B cell (primary cell): ENCODE measurements at regions not wholly inside any gene's neighbourhood (a gene's known extent, or its start where the extent isn't known, plus 50 kb on each side); places are given as distances from the start of the nearest gene placed in this dataset.

ENCODE experiments used
- ATAC-seq: fragments of 200-7000 bp; cut with Tn5 transposase; one replicate; pipeline ENCODE4 v1.10.0; 2021; ENCODE audit warnings: low read depth, mild to moderate bottlenecking, moderate number of reproducible peaks, moderate library complexity
- CTCF ChIA-PET: fragments of 350-600 bp; sonication (Branson Sonifier 250); formaldehyde crosslinking; loops from one replicate; lab custom pipeline; 2021; ENCODE audit warnings: antibody characterized with exemption, inconsistent platforms; lab: Charles Lee
- POLR2A ChIA-PET: fragments of 350-600 bp; sonication (Branson Sonifier 250); formaldehyde crosslinking; loops from one replicate; lab custom pipeline; 2021; ENCODE audit warnings: antibody characterized with exemption; lab: Charles Lee
- DNase-seq: peaks from one replicate; pipeline ENCODE4 v3.0.0; 2013
- H2AFZ ChIP-seq: 2 replicates; pipeline ENCODE4 v1.6.1; 2012; ENCODE audit warnings: mild to moderate bottlenecking, low read depth, low read length; ENCODE audit not compliant: insufficient read depth, poor library complexity, severe bottlenecking
- H3K27ac ChIP-seq, 2 donors: 1 replicate in 1 of 2; 2 replicates in 1 of 2; pipeline ENCODE4 v1.5.1; 2012 to 2013; ENCODE audit warnings: low read length in 2 of 2, mild to moderate bottlenecking in 2 of 2, moderate library complexity in 1 of 2
- H3K27me3 ChIP-seq, 4 experiments: fragments of 200-600 bp in 1 of 4; sonication (generic) in 1 of 4; replicated peaks in 1 of 4; 1 replicate in 2 of 4; 2 replicates in 2 of 4; pipeline versions ENCODE4 v1.6.1 to v1.7.0; 2013 to 2016; ENCODE audit warnings: low read length in 3 of 4, mild to moderate bottlenecking in 2 of 4, mixed read lengths in 1 of 4, moderate library complexity in 1 of 4; ENCODE audit not compliant: insufficient read depth in 4 of 4, control insufficient read depth in 3 of 4; ENCODE audit errors: control extremely low read depth in 1 of 4
- H3K36me3 ChIP-seq, 2 experiments: replicated peaks in 1 of 2; 1 replicate in 1 of 2; 2 replicates in 1 of 2; pipeline versions ENCODE4 v1.6.1 to v1.7.1; 2013; ENCODE audit warnings: low read length in 1 of 2; ENCODE audit not compliant: insufficient read depth in 2 of 2, control insufficient read depth in 1 of 2; ENCODE audit errors: control extremely low read depth in 1 of 2, extremely low read depth in 1 of 2
- H3K4me1 ChIP-seq, 2 donors: fragments of 200-600 bp in 1 of 2; sonication (generic) in 1 of 2; 1 replicate in 1 of 2; 2 replicates in 1 of 2; pipeline versions ENCODE4 v1.5.1 to v1.6.1; 2013 to 2017; ENCODE audit warnings: low read length in 2 of 2; ENCODE audit not compliant: control insufficient read depth in 2 of 2, insufficient read depth in 2 of 2
- H3K4me2 ChIP-seq: replicated peaks from 2 replicates; pipeline ENCODE3; 2012; ENCODE audit warnings: mild to moderate bottlenecking, low read depth, low read length; ENCODE audit not compliant: poor library complexity, severe bottlenecking
- H3K4me3 ChIP-seq, 5 experiments: fragments of 200-600 bp in 1 of 5; sonication (generic) in 1 of 5; 1 replicate in 3 of 5; 2 replicates in 2 of 5; pipeline versions ENCODE4 v1.5.1 to v1.7.0; 2011 to 2016; ENCODE audit warnings: low read length in 4 of 5, mild to moderate bottlenecking in 4 of 5, low read depth in 2 of 5, control low read depth in 1 of 5, moderate library complexity in 1 of 5; ENCODE audit not compliant: insufficient read depth in 1 of 5; ENCODE audit errors: control extremely low read depth in 1 of 5, extremely low read depth in 1 of 5
- H3K79me2 ChIP-seq: fragments of 200-600 bp; sonication (generic); one replicate; pipeline ENCODE4 v1.6.0; 2016; ENCODE audit warnings: low read length; ENCODE audit not compliant: control insufficient read depth, insufficient read depth
- H3K9ac ChIP-seq: fragments of 200-600 bp; sonication (generic); 2 replicates; pipeline ENCODE4 v1.6.1; 2017; ENCODE audit warnings: mild to moderate bottlenecking, low read length, moderate library complexity
- H3K9me3 ChIP-seq, 3 donors: one replicate each; pipeline versions ENCODE4 v1.6.1 to v1.7.1; 2013; ENCODE audit warnings: low read length in 2 of 3; ENCODE audit not compliant: control insufficient read depth in 2 of 3, insufficient read depth in 1 of 3; ENCODE audit errors: control extremely low read depth in 1 of 3
- H4K20me1 ChIP-seq: 2 replicates; pipeline ENCODE4 v1.6.0; 2012; ENCODE audit warnings: mild to moderate bottlenecking, low read length; ENCODE audit not compliant: insufficient read depth, control insufficient read depth, poor library complexity, severe bottlenecking
- H3K27ac Mint-ChIP-seq: one replicate; pipeline ENCODE4 v1.8.0; 2021; ENCODE audit warnings: mixed read lengths
- H3K27me3 Mint-ChIP-seq: one replicate; pipeline ENCODE4 v1.8.0; 2021; ENCODE audit warnings: mixed read lengths
- H3K4me1 Mint-ChIP-seq: one replicate; pipeline ENCODE4 v1.8.0; 2021; ENCODE audit warnings: mixed read lengths
- H3K4me3 Mint-ChIP-seq: one replicate; pipeline ENCODE4 v1.8.0; 2021; ENCODE audit warnings: mixed read lengths
- H3K9me3 Mint-ChIP-seq: one replicate; pipeline ENCODE4 v1.8.0; 2022; ENCODE audit warnings: mixed read lengths; ENCODE audit not compliant: insufficient read depth
- EZH2 ChIP-seq: IDR thresholded peaks from 2 replicates; pipeline ENCODE4 v1.6.1; 2012; ENCODE audit warnings: borderline replicate concordance, low read depth, mild to moderate bottlenecking, moderate library complexity, low read length; ENCODE audit not compliant: insufficient read depth, poor library complexity, severe bottlenecking
- WGBS: methylation state at CpG from one replicate; pipeline ENCODE4 v1.1.5; 2013; ENCODE audit warnings: missing lambda C conversion rate; ENCODE audit not compliant: insufficient coverage; 5-methylcytosine and 5-hydroxymethylcytosine counted together
- intact Hi-C: fragments of 100-400 bp; cut with micrococcal nuclease; formaldehyde crosslinking; loops from one replicate; pipeline ENCODE4 v1.10.0; 2022
- TF ChIP-seq, protein P1 (sequence below): fragments of 200-600 bp; IDR thresholded peaks from one replicate; pipeline ENCODE4 v1.8.0; 2022; ENCODE audit warnings: antibody characterized with exemption, mild to moderate bottlenecking

DNA sequence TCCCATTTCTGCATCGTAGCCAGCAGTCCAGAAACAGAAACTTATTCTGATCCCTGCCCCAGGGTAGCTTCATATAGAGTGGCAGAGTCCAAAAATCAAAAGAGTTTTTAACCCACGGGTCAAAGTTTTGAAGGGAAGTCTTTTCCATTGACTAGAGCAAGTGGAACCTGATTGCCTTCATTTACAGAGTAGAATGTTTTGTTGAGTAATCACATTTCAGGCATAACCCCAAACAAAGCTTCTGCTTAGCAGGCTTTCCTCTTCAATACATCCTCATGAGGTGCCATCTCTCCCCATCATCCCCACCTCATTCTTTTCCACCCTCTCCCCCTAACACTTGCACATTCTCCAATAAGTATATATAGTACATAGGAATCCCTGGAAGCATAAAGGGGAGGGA, 516.0 kb upstream of the FBXO33 start:
- TF ChIP-seq EZH2, result no peak
- TF ChIP-seq, protein P1, sequence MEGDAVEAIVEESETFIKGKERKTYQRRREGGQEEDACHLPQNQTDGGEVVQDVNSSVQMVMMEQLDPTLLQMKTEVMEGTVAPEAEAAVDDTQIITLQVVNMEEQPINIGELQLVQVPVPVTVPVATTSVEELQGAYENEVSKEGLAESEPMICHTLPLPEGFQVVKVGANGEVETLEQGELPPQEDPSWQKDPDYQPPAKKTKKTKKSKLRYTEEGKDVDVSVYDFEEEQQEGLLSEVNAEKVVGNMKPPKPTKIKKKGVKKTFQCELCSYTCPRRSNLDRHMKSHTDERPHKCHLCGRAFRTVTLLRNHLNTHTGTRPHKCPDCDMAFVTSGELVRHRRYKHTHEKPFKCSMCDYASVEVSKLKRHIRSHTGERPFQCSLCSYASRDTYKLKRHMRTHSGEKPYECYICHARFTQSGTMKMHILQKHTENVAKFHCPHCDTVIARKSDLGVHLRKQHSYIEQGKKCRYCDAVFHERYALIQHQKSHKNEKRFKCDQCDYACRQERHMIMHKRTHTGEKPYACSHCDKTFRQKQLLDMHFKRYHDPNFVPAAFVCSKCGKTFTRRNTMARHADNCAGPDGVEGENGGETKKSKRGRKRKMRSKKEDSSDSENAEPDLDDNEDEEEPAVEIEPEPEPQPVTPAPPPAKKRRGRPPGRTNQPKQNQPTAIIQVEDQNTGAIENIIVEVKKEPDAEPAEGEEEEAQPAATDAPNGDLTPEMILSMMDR, result no peak
- H3K27ac Mint-ChIP-seq, result no peak overlapping the region
- no peak for ATAC-seq
- H3K4me1 Mint-ChIP-seq, result no peaks in the 10 kb centered on the region
- CTCF ChIA-PET, result no interaction called here
- WGBS, result no CpG with 5 or more reads among the region's 2 CpGs
- H3K36me3 ChIP-seq, result no peaks in the 10 kb centered on the region
- no peak overlapping the region for H3K27ac ChIP-seq
- H3K4me2 ChIP-seq, result no peak overlapping the region
- no peak overlapping the region for H3K4me3 ChIP-seq
- H3K27me3 ChIP-seq, result no peaks in the 10 kb centered on the region
- no peaks in the 10 kb centered on the region for H4K20me1 ChIP-seq
- no peak overlapping the region for H2AFZ ChIP-seq
- H3K9me3 Mint-ChIP-seq, result peaks cover 10% of the 10 kb centered on the region
- H3K9me3 ChIP-seq, result peaks cover 0 to 1% (median 0%) of the 10 kb centered on the region in 3 donors
- no peak overlapping the region for H3K4me3 Mint-ChIP-seq
- H3K27me3 Mint-ChIP-seq, result no peaks in the 10 kb centered on the region
- POLR2A ChIA-PET, result no interaction called here
- intact Hi-C loops, result no loop called here
- H3K9ac ChIP-seq, result no peak overlapping the region
- H3K4me1 ChIP-seq, result no peaks in the 10 kb centered on the region
- no peak for DNase-seq
- H3K79me2 ChIP-seq, result no peaks in the 10 kb centered on the region

DNA sequence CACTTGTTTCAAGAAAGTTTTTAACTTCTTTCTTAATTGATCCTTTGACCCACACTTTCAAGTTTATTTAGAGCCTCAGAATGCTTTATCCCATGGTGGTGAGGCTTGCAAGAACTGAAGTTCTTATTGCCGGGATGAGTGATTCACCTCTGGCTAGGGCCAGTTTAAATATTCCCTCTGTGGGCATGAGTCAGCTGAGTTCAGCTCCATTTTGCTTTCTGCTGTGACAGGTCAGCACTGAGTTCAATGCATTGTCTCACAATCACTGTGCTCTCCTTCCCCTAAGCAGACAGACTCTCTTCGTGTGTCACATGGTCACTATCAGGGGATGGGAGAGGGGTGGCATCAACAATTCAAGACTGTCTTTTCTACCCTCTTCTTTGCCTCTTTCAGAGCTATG, 514.6 kb upstream of the FBXO33 start:
- Histone ChIP-seq H4K20me1 (no peaks in the 10 kb centered on the region), H3K27ac (no peak overlapping the region), H3K9me3 (peaks cover 0 to 1% (median 0%) of the 10 kb centered on the region in 3 donors), H3K4me2 (no peak overlapping the region), H3K27me3 (no peaks in the 10 kb centered on the region), H3K4me3 (no peak overlapping the region), H3K9ac (no peak overlapping the region), H3K79me2 (no peaks in the 10 kb centered on the region), H3K4me1 (no peaks in the 10 kb centered on the region), H2AFZ (no peak overlapping the region), H3K36me3 (no peaks in the 10 kb centered on the region)
- DNase-seq (no peak), ATAC-seq (no peak)
- TF ChIP-seq, protein P1, result no peak
- TF ChIP-seq EZH2, result no peak
- CTCF ChIA-PET, result no interaction called here
- H3K27me3 Mint-ChIP-seq, result no peaks in the 10 kb centered on the region
- H3K27ac Mint-ChIP-seq, result no peak overlapping the region
- H3K4me3 Mint-ChIP-seq, result no peak overlapping the region
- WGBS, result 44% methylated on average over 1 of the region's 2 CpGs
- POLR2A ChIA-PET, result no interaction called here
- intact Hi-C loops, result no loop called here
- no peaks in the 10 kb centered on the region for H3K4me1 Mint-ChIP-seq
- H3K9me3 Mint-ChIP-seq, result peaks cover 8% of the 10 kb centered on the region
